ENCODE measurements at regions not wholly inside any gene's neighbourhood (a gene's known extent, or its start where the extent isn't known, plus 50 kb on each side); places are given as distances from the start of the nearest gene placed in this dataset.

DNA sequence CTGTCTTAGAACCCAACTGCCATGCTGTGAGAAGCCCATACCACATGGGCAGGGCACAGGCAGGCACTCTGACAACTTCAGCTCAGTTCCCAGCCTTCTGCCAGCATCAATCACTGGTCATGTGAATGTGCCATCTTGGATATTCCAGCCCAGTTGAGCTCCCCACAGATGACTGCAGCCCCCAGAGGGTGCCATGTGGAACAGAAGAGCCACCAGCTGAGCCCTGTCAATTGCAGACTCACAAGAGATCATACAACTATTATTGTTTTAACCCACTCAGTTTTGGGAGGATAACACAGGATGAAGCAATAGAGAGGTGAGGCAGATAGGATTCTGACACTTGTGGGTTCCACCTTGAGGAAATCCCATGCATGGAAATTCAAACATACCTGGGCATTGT lies 78.4 kb upstream of the ZBTB40 start:
- DNase-seq (ENCODE audit: low spot score) (no peak), ATAC-seq (no peak)
- Mint-ChIP-seq H3K36me3 (ENCODE audit: low read depth) (no peaks in the 10 kb centered on the region; the same call in 2 of the 3 replicates), H3K4me1 (peaks cover 27% of the 10 kb centered on the region), H3K9me3 (peaks cover 9% of the 10 kb centered on the region; the same call in 1 of the 3 replicates), H3K27ac (no peak overlapping the region), H3K27me3 (ENCODE audit: insufficient read depth, low read depth, poor library complexity) (peaks cover 9% of the 10 kb centered on the region), H3K4me3 (no peak overlapping the region)
- Histone ChIP-seq H2AFZ (no peak overlapping the region), H3K27me3 (ENCODE audit: insufficient read depth) (no peaks in the 10 kb centered on the region), H4K20me1 (replicated peaks; ENCODE audit: insufficient read depth) (no peaks in the 10 kb centered on the region), H3K36me3 (ENCODE audit: insufficient read depth) (no peaks in the 10 kb centered on the region), H3K27ac (ENCODE audit: low read depth) (no peak overlapping the region), H3K9me2 (ENCODE audit: insufficient read depth) (no peaks in the 10 kb centered on the region), H3K4me1 (ENCODE audit: insufficient read depth) (peaks cover 7% of the 10 kb centered on the region; the same call in 1 of the 2 replicates), H3K4me2 (no peak overlapping the region), H3K79me2 (replicated peaks; ENCODE audit: insufficient read depth) (no peaks in the 10 kb centered on the region), H3K4me3 (no peak overlapping the region), H3F3A (replicated peaks; ENCODE audit: low read depth) (no peaks in the 10 kb centered on the region)
- no peak for TF ChIP-seq EZH2 (IDR thresholded peaks at IDR 0.05; ENCODE audit: low read depth, unreplicated experiment)
- TF ChIP-seq ZNF331 (CRISPR knock-in tag; IDR thresholded peaks at IDR 0.05; ENCODE audit: low read depth): peak; percentile 87
- TF ChIP-seq ZNF114 (CRISPR knock-in tag; IDR thresholded peaks at IDR 0.05): no peak

GRCh38 chr1:22374001-22374400 lies 77.7 kb upstream of the ZBTB40 start:
- Histone ChIP-seq H3K27me3 (ENCODE audit: insufficient read depth) (no peaks in the 10 kb centered on the region), H3K36me3 (ENCODE audit: insufficient read depth) (no peaks in the 10 kb centered on the region), H3K4me2 (no peak overlapping the region), H3K79me2 (replicated peaks; ENCODE audit: insufficient read depth) (no peaks in the 10 kb centered on the region), H2AFZ (no peak overlapping the region), H3K27ac (ENCODE audit: low read depth) (no peak overlapping the region), H3K9me2 (ENCODE audit: insufficient read depth) (no peaks in the 10 kb centered on the region), H3F3A (replicated peaks; ENCODE audit: low read depth) (no peaks in the 10 kb centered on the region), H3K4me3 (no peak overlapping the region), H4K20me1 (replicated peaks; ENCODE audit: insufficient read depth) (no peaks in the 10 kb centered on the region), H3K4me1 (ENCODE audit: insufficient read depth) (peaks cover 7% of the 10 kb centered on the region; the same call in 1 of the 2 replicates)
- Mint-ChIP-seq H3K27me3 (ENCODE audit: insufficient read depth, low read depth, poor library complexity) (peaks cover 9% of the 10 kb centered on the region), H3K4me3 (no peak overlapping the region), H3K36me3 (ENCODE audit: low read depth) (no peaks in the 10 kb centered on the region; the same call in 2 of the 3 replicates), H3K4me1 (peaks cover 27% of the 10 kb centered on the region), H3K27ac (no peak overlapping the region), H3K9me3 (peaks cover 9% of the 10 kb centered on the region; the same call in 1 of the 3 replicates)
- DNase-seq (ENCODE audit: low spot score) (no peak), ATAC-seq (no peak)
- no peak for TF ChIP-seq ETS1 (IDR thresholded peaks at IDR 0.05)
- TF ChIP-seq EZH2 (IDR thresholded peaks at IDR 0.05; ENCODE audit: low read depth, unreplicated experiment): no peak
- TF ChIP-seq POLR2AphosphoS5 (IDR thresholded peaks at IDR 0.05; ENCODE audit: low read depth): no peak
- no peak for TF ChIP-seq REST (IDR thresholded peaks at IDR 0.05; ENCODE audit: unreplicated experiment)
- TF ChIP-seq STAT1 (IDR thresholded peaks at IDR 0.05; ENCODE audit: unreplicated experiment): no peak
- TF ChIP-seq CREB1 (CRISPR knock-in tag; IDR thresholded peaks at IDR 0.05; ENCODE audit: low read depth): no peak
- no peak for TF ChIP-seq JUNB (IDR thresholded peaks at IDR 0.05; ENCODE audit: unreplicated experiment)
- TF ChIP-seq, protein P1, sequence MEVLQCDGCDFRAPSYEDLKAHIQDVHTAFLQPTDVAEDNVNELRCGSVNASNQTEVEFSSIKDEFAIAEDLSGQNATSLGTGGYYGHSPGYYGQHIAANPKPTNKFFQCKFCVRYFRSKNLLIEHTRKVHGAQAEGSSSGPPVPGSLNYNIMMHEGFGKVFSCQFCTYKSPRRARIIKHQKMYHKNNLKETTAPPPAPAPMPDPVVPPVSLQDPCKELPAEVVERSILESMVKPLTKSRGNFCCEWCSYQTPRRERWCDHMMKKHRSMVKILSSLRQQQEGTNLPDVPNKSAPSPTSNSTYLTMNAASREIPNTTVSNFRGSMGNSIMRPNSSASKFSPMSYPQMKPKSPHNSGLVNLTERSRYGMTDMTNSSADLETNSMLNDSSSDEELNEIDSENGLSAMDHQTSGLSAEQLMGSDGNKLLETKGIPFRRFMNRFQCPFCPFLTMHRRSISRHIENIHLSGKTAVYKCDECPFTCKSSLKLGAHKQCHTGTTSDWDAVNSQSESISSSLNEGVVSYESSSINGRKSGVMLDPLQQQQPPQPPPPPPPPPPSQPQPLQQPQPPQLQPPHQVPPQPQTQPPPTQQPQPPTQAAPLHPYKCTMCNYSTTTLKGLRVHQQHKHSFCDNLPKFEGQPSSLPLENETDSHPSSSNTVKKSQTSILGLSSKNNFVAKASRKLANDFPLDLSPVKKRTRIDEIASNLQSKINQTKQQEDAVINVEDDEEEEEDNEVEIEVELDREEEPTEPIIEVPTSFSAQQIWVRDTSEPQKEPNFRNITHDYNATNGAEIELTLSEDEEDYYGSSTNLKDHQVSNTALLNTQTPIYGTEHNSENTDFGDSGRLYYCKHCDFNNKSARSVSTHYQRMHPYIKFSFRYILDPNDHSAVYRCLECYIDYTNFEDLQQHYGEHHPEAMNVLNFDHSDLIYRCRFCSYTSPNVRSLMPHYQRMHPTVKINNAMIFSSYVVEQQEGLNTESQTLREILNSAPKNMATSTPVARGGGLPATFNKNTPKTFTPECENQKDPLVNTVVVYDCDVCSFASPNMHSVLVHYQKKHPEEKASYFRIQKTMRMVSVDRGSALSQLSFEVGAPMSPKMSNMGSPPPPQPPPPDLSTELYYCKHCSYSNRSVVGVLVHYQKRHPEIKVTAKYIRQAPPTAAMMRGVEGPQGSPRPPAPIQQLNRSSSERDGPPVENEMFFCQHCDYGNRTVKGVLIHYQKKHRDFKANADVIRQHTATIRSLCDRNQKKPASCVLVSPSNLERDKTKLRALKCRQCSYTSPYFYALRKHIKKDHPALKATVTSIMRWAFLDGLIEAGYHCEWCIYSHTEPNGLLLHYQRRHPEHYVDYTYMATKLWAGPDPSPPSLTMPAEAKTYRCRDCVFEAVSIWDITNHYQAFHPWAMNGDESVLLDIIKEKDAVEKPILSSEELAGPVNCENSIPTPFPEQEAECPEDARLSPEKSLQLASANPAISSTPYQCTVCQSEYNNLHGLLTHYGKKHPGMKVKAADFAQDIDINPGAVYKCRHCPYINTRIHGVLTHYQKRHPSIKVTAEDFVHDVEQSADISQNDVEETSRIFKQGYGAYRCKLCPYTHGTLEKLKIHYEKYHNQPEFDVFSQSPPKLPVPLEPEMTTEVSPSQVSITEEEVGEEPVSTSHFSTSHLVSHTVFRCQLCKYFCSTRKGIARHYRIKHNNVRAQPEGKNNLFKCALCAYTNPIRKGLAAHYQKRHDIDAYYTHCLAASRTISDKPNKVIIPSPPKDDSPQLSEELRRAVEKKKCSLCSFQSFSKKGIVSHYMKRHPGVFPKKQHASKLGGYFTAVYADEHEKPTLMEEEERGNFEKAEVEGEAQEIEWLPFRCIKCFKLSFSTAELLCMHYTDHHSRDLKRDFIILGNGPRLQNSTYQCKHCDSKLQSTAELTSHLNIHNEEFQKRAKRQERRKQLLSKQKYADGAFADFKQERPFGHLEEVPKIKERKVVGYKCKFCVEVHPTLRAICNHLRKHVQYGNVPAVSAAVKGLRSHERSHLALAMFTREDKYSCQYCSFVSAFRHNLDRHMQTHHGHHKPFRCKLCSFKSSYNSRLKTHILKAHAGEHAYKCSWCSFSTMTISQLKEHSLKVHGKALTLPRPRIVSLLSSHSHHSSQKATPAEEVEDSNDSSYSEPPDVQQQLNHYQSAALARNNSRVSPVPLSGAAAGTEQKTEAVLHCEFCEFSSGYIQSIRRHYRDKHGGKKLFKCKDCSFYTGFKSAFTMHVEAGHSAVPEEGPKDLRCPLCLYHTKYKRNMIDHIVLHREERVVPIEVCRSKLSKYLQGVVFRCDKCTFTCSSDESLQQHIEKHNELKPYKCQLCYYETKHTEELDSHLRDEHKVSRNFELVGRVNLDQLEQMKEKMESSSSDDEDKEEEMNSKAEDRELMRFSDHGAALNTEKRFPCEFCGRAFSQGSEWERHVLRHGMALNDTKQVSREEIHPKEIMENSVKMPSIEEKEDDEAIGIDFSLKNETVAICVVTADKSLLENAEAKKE (CRISPR knock-in tag; IDR thresholded peaks at IDR 0.05): no peak
